Loucy (cell line): ENCODE measurements at regions not wholly inside any gene's neighbourhood (a gene's known extent, or its start where the extent isn't known, plus 50 kb on each side); places are given as distances from the start of the nearest gene placed in this dataset.

ENCODE experiments used
- H2AFZ ChIP-seq: fragments of 200-600 bp; sonication (generic); 2 replicates; pipeline ENCODE4 v1.6.0; 2016; ENCODE audit warnings: antibody characterized with exemption, mild to moderate bottlenecking, low read length, moderate library complexity
- H3F3A ChIP-seq: fragments of 200-600 bp; 2 replicates; pipeline ENCODE4 v1.6.0; 2016; ENCODE audit warnings: antibody characterized with exemption, low read depth, mild to moderate bottlenecking
- H3K27me3 ChIP-seq: fragments of 200-600 bp; sonication (generic); 2 replicates; pipeline ENCODE4 v1.6.1; 2014; ENCODE audit warnings: low read length, mild to moderate bottlenecking; ENCODE audit not compliant: insufficient read depth, poor library complexity, severe bottlenecking
- H3K36me3 ChIP-seq: fragments of 200-600 bp; sonication (generic); 2 replicates; pipeline ENCODE4 v1.6.1; 2016; ENCODE audit warnings: low read length; ENCODE audit not compliant: insufficient read depth
- H3K4me1 ChIP-seq: fragments of 200-600 bp; sonication (generic); 2 replicates; pipeline ENCODE4 v1.5.1; 2014; ENCODE audit warnings: low read length, mild to moderate bottlenecking; ENCODE audit not compliant: insufficient read depth, poor library complexity, severe bottlenecking
- H3K4me2 ChIP-seq: fragments of 200-600 bp; sonication (generic); 2 replicates; pipeline ENCODE4 v1.6.0; 2014; ENCODE audit warnings: antibody characterized with exemption, low read length, low read depth, mild to moderate bottlenecking; ENCODE audit not compliant: poor library complexity, severe bottlenecking
- H3K4me3 ChIP-seq: fragments of 200-600 bp; sonication (generic); 2 replicates; pipeline ENCODE4 v1.5.1; 2014; ENCODE audit warnings: low read length, mild to moderate bottlenecking, mixed read lengths; ENCODE audit not compliant: poor library complexity, severe bottlenecking
- H3K79me2 ChIP-seq: fragments of 200-600 bp; sonication (generic); 2 replicates; pipeline ENCODE4 v1.6.1; 2014; ENCODE audit warnings: low read length; ENCODE audit not compliant: insufficient read depth
- H3K9ac ChIP-seq: fragments of 200-600 bp; sonication (generic); 2 replicates; pipeline ENCODE4 v1.6.0; 2014; ENCODE audit warnings: mild to moderate bottlenecking, low read depth, low read length, moderate library complexity; ENCODE audit not compliant: poor library complexity, severe bottlenecking
- H3K9me2 ChIP-seq: fragments of 200-600 bp; sonication (generic); replicated peaks from 2 replicates; pipeline ENCODE4 v1.6.1; 2016; ENCODE audit warnings: low read depth, low read length, mixed read lengths
- H3K9me3 ChIP-seq: fragments of 200-600 bp; sonication (generic); 2 replicates; pipeline ENCODE4 v1.6.1; 2014; ENCODE audit warnings: mild to moderate bottlenecking, antibody characterized with exemption, low read length, low read depth; ENCODE audit not compliant: insufficient read depth
- H4K20me1 ChIP-seq: fragments of 200-600 bp; sonication (generic); 2 replicates; pipeline ENCODE4 v1.6.0; 2014; ENCODE audit warnings: antibody characterized with exemption, low read length, mild to moderate bottlenecking; ENCODE audit not compliant: insufficient read depth, poor library complexity, severe bottlenecking
- CTCF ChIP-seq: fragments of 200-600 bp; sonication (generic); conservative IDR thresholded peaks from 2 replicates; pipeline ENCODE4 v1.5.1; 2014; ENCODE audit warnings: mild to moderate bottlenecking, antibody characterized with exemption, low read length
- EZH2phosphoT487 ChIP-seq: fragments of 200-600 bp; IDR thresholded peaks from 2 replicates; pipeline ENCODE4 v1.6.1; 2018; ENCODE audit warnings: antibody characterized with exemption, mild to moderate bottlenecking, moderate library complexity, borderline replicate concordance

DNA sequence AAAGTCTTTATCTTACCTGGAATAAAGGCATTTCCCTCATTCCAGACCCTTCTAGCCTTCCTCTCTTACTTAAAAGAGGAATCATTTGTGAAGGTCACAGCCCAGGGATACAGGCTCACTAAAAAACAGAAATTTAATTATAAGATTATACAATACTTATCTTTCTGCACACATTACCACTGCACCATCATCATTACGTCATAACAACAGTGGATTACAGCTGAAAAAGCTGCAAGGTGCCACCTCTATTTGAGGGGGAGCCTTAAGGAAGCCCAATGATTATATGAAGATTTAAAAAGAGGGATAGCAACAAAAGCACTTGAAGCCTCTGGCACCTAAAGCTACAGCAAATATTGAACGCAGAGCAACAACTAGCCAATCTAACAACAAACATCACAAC is 452.9 kb upstream of the EYS start:
- Histone ChIP-seq H4K20me1 (no peaks in the 10 kb centered on the region), H3K79me2 (no peaks in the 10 kb centered on the region), H2AFZ (no peak overlapping the region), H3K27me3 (no peaks in the 10 kb centered on the region), H3K9me2 (no peaks in the 10 kb centered on the region), H3F3A (no peaks in the 10 kb centered on the region), H3K4me1 (no peaks in the 10 kb centered on the region), H3K9ac (no peak overlapping the region), H3K4me3 (no peak overlapping the region), H3K9me3 (no peaks in the 10 kb centered on the region), H3K36me3 (no peaks in the 10 kb centered on the region), H3K4me2 (no peak overlapping the region)
- no peak for TF ChIP-seq CTCF
- no peak for TF ChIP-seq EZH2phosphoT487

GRCh38 chr6:66153247-66153646 is 446.2 kb upstream of the EYS start:
- no peaks in the 10 kb centered on the region for H3K36me3 ChIP-seq

DNA sequence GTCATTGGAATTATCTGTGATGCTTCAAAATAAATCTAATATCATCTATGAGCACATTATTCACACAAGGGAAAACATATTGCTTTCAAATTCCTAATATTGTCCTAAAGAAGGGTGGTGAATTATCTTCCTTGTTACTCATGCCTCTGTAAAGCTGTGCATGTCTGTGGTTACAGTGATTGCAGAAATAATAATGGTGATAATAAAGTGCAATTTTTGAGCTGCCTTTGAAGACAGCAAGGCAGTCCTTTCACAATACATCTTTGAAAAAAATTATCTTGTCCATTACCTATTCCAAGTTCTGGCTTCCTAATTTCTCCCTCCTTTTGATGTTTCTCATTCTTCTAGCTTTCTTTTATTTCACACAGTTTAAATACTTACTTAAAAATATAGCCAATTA is 442.1 kb upstream of the EYS start:
- Histone ChIP-seq H3K4me1 (no peaks in the 10 kb centered on the region), H4K20me1 (no peaks in the 10 kb centered on the region), H3K9me2 (no peaks in the 10 kb centered on the region), H3K4me2 (no peak overlapping the region), H3K9ac (no peak overlapping the region), H3K9me3 (no peaks in the 10 kb centered on the region), H3K4me3 (no peak overlapping the region), H3K36me3 (no peaks in the 10 kb centered on the region), H2AFZ (no peak overlapping the region), H3F3A (no peaks in the 10 kb centered on the region), H3K27me3 (no peaks in the 10 kb centered on the region), H3K79me2 (no peaks in the 10 kb centered on the region)
- no peak for TF ChIP-seq CTCF
- TF ChIP-seq EZH2phosphoT487 = no peak

More at GRCh38 chr6:66153247-66153646, 446.2 kb upstream of the EYS start:
- Histone ChIP-seq H3K9me3 (no peaks in the 10 kb centered on the region), H4K20me1 (no peaks in the 10 kb centered on the region), H3K9me2 (no peaks in the 10 kb centered on the region), H3K4me2 (no peak overlapping the region), H3K4me3 (no peak overlapping the region), H3K9ac (no peak overlapping the region), H3K27me3 (no peaks in the 10 kb centered on the region), H3K79me2 (no peaks in the 10 kb centered on the region), H3K4me1 (no peaks in the 10 kb centered on the region), H2AFZ (no peak overlapping the region), H3F3A (no peaks in the 10 kb centered on the region)
- TF ChIP-seq CTCF (no peak), EZH2phosphoT487 (no peak)
